ENCODE measurements at regions not wholly inside any gene's neighbourhood (a gene's known extent, or its start where the extent isn't known, plus 50 kb on each side); places are given as distances from the start of the nearest gene placed in this dataset.

GRCh38 chr9:121601194-121601593, 50.2 kb upstream of the DAB2IP start:
- Mint-ChIP-seq H3K4me1 (peaks cover 41% of the 10 kb centered on the region), H3K9me3 (peaks cover 17% of the 10 kb centered on the region), H3K27ac (no peak overlapping the region), H3K27me3 (ENCODE audit: low read depth, poor library complexity) (peaks cover 41% of the 10 kb centered on the region), H3K4me3 (peak overlapping the region; percentile 83), H3K36me3 (ENCODE audit: low read depth) (peaks cover 5% of the 10 kb centered on the region)
- no peak for TF ChIP-seq CTCF (IDR thresholded peaks at IDR 0.05)
- DNase-seq, result no peak

All from nephron progenitor cell (in vitro differentiated cells).